Right atrium auricular region (tissue), 2 donors: ENCODE measurements at regions not wholly inside any gene's neighbourhood (a gene's known extent, or its start where the extent isn't known, plus 50 kb on each side); places are given as distances from the start of the nearest gene placed in this dataset.

Experiments used
- DNase-seq: peaks from one replicate; pipeline ENCODE4 v3.0.0-alpha.2; 2019; ENCODE audit warnings: low spot score
- H3K27ac ChIP-seq, 2 donors: fragments of 200-600 bp; sonication (generic); 1 replicate in 1 of 2; 2 replicates in 1 of 2; pipeline ENCODE4 v1.5.1; 2016 to 2019
- H3K27me3 ChIP-seq, 2 donors: fragments of 200-600 bp; sonication (generic); one replicate each; pipeline versions ENCODE4 v1.5.1 to v1.6.0; 2017 to 2019
- H3K36me3 ChIP-seq: fragments of 200-600 bp; sonication (generic); one replicate; pipeline ENCODE4 v1.5.1; 2016
- H3K4me1 ChIP-seq, 2 donors: fragments of 200-600 bp; sonication (generic); one replicate each; pipeline versions ENCODE4 v1.5.1 to v1.6.0; 2017 to 2019
- H3K4me3 ChIP-seq, 2 donors: fragments of 200-600 bp; sonication (generic); 1 replicate in 1 of 2; 2 replicates in 1 of 2; pipeline ENCODE4 v1.5.1; 2017 to 2019; ENCODE audit warnings: mild to moderate bottlenecking in 1 of 2, moderate library complexity in 1 of 2
- H3K9me3 ChIP-seq, 2 donors: fragments of 200-600 bp; sonication (generic); one replicate each; pipeline ENCODE4 v1.5.1; 2019
- CTCF ChIP-seq, 2 donors: fragments of 200-600 bp; sonication (generic); IDR thresholded peaks; one replicate each; pipeline ENCODE4 v1.5.1; 2019; ENCODE audit warnings: antibody characterized with exemption in 2 of 2

- H3K27ac ChIP-seq = no peak overlapping the region
- H3K4me1 ChIP-seq = no peaks in the 10 kb centered on the region
- TF ChIP-seq CTCF (IDR thresholded peaks at IDR 0.05) = no peak
- DNase-seq = no peak
- H3K9me3 ChIP-seq = no peaks in the 10 kb centered on the region
- no peaks in the 10 kb centered on the region for H3K36me3 ChIP-seq
- H3K27me3 ChIP-seq = no peaks in the 10 kb centered on the region
- H3K4me3 ChIP-seq = no peak overlapping the region
Measured at GRCh38 chr18:73758446-73758845, 389.2 kb downstream of the FBXO15 start.

- TF ChIP-seq CTCF (IDR thresholded peaks at IDR 0.05) = no peak
- Histone ChIP-seq H3K27me3 (no peaks in the 10 kb centered on the region), H3K36me3 (no peaks in the 10 kb centered on the region), H3K27ac (no peak overlapping the region), H3K4me3 (no peak overlapping the region), H3K4me1 (no peaks in the 10 kb centered on the region), H3K9me3 (no peaks in the 10 kb centered on the region)
- DNase-seq = no peak
Measured at GRCh38 chr18:73756256-73757091, 391.2 kb downstream of the FBXO15 start.

GRCh38 chr18:73752965-73753364 lies 394.7 kb downstream of the FBXO15 start:
- no peaks in the 10 kb centered on the region for H3K4me1 ChIP-seq
- no peak overlapping the region for H3K4me3 ChIP-seq
- H3K9me3 ChIP-seq = no peaks in the 10 kb centered on the region
- H3K36me3 ChIP-seq = no peaks in the 10 kb centered on the region
- TF ChIP-seq CTCF (IDR thresholded peaks at IDR 0.05) = no peak
- H3K27me3 ChIP-seq = no peaks in the 10 kb centered on the region
- H3K27ac ChIP-seq = no peak overlapping the region
- DNase-seq = no peak

GRCh38 chr18:73752546-73752945 lies 395.1 kb downstream of the FBXO15 start:
- no peak overlapping the region for H3K27ac ChIP-seq
- DNase-seq = no peak
- TF ChIP-seq CTCF (IDR thresholded peaks at IDR 0.05) = no peak
- no peak overlapping the region for H3K4me3 ChIP-seq
- H3K9me3 ChIP-seq = no peaks in the 10 kb centered on the region
- H3K36me3 ChIP-seq = no peaks in the 10 kb centered on the region
- H3K4me1 ChIP-seq = no peaks in the 10 kb centered on the region
- no peaks in the 10 kb centered on the region for H3K27me3 ChIP-seq

- DNase-seq = no peak
- no peak for TF ChIP-seq CTCF (IDR thresholded peaks at IDR 0.05)
Measured at GRCh38 chr18:73750052-73750451, 397.6 kb downstream of the FBXO15 start.

DNA sequence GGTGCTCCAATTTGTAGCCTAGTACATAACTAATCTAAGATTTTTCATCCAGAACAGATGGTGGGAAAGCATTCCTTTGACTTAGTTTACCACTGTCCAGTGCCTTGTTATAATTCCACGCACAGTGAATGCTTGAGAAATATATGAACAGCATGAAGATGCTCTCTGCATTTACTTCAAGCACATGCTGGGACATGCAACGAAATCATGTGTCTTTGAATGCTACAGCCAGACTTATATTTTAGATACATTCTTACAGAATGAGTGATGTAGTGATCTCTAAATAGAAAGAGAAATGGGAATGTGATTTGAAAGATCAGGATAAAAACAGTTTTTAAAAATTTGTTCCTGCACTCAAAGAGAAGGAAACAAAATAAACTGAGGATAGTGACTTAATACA lies 398.3 kb downstream of the FBXO15 start:
- no peak overlapping the region for H3K4me3 ChIP-seq
- no peaks in the 10 kb centered on the region for H3K27me3 ChIP-seq
- no peak for TF ChIP-seq CTCF (IDR thresholded peaks at IDR 0.05)
- no peaks in the 10 kb centered on the region for H3K4me1 ChIP-seq
- no peaks in the 10 kb centered on the region for H3K9me3 ChIP-seq
- no peaks in the 10 kb centered on the region for H3K36me3 ChIP-seq
- H3K27ac ChIP-seq = no peak overlapping the region
- DNase-seq = no peak

More at GRCh38 chr18:73750052-73750451, 397.6 kb downstream of the FBXO15 start:
- Histone ChIP-seq H3K27ac (no peak overlapping the region), H3K4me1 (no peaks in the 10 kb centered on the region), H3K27me3 (no peaks in the 10 kb centered on the region), H3K4me3 (no peak overlapping the region), H3K9me3 (no peaks in the 10 kb centered on the region), H3K36me3 (no peaks in the 10 kb centered on the region)
